Sigmoid colon (tissue), 6 donors: ENCODE measurements at regions not wholly inside any gene's neighbourhood (a gene's known extent, or its start where the extent isn't known, plus 50 kb on each side); places are given as distances from the start of the nearest gene placed in this dataset.
A peak's percentile ranks its signal among the peaks of the same experiment; 100 is the strongest.

Source experiments
- DNase-seq: peaks from one replicate; pipeline ENCODE4 v3.0.0-alpha.2; 2019
- H3K27ac ChIP-seq, 4 donors: fragments of 200-600 bp; sonication (generic); one replicate each; pipeline ENCODE4 v1.5.1; 2016 to 2019; ENCODE audit warnings: mild to moderate bottlenecking in 1 of 4
- H3K27me3 ChIP-seq, 3 donors: fragments of 200-600 bp; sonication (generic); one replicate each; pipeline ENCODE4 v1.5.1; 2019; ENCODE audit warnings: mild to moderate bottlenecking in 1 of 3
- H3K36me3 ChIP-seq, 4 donors: fragments of 200-600 bp; sonication (generic); one replicate each; pipeline ENCODE4 v1.5.1; 2016 to 2019
- H3K4me1 ChIP-seq, 4 donors: fragments of 200-600 bp; sonication (generic); one replicate each; pipeline ENCODE4 v1.5.1; 2017 to 2019
- H3K4me3 ChIP-seq, 4 donors: fragments of 200-600 bp; sonication (generic); one replicate each; pipeline ENCODE4 v1.5.1; 2017 to 2019; ENCODE audit warnings: mild to moderate bottlenecking in 2 of 4, moderate library complexity in 1 of 4
- H3K9me3 ChIP-seq, 4 donors: fragments of 200-600 bp in 3 of 4; sonication (generic) in 3 of 4; one replicate each; pipeline versions ENCODE4 v1.5.1 to v1.6.1; 2013 to 2019
- CTCF ChIP-seq, 4 experiments: fragments of 450-650 bp in 3 of 4; fragments of 200-600 bp in 1 of 4; IDR thresholded peaks; one replicate each; pipeline ENCODE4 v1.5.1; 2016 to 2019; ENCODE audit warnings: antibody characterized with exemption in 4 of 4, mild to moderate bottlenecking in 3 of 4, moderate library complexity in 2 of 4
- EP300 ChIP-seq, 4 donors: sonication (generic); formaldehyde crosslinking; IDR thresholded peaks; one replicate each; pipeline ENCODE4 v1.6.1; 2017; ENCODE audit warnings: antibody characterized with exemption in 4 of 4
- POLR2A ChIP-seq, 2 donors: fragments of 450-650 bp; IDR thresholded peaks; one replicate each; pipeline ENCODE4 v1.6.1; 2016; ENCODE audit warnings: antibody characterized with exemption in 2 of 2, mild to moderate bottlenecking in 2 of 2, moderate library complexity in 2 of 2
- POLR2AphosphoS5 ChIP-seq, 4 donors: sonication (generic); formaldehyde crosslinking; IDR thresholded peaks; one replicate each; pipeline ENCODE4 v1.6.1; 2017; ENCODE audit warnings: antibody characterized with exemption in 4 of 4
- WGBS, 2 donors: extraction: QIAGEN DNeasy Blood & Tissue Kit; methylation state at CpG; one replicate each; pipeline ENCODE4 v1.1.7; 2013; 5-methylcytosine and 5-hydroxymethylcytosine counted together
- intact Hi-C: fragments of 100-400 bp; cut with DNase I; formaldehyde crosslinking; loops from one replicate; pipeline ENCODE4 v1.15.1; 2023
- donor health status: healthy with polysubstance abuse.
- donor health status: healthy.

- H3K9me3 ChIP-seq: no peaks in the 10 kb centered on the region
- DNase-seq: no peak
- H3K27ac ChIP-seq: no peak overlapping the region
- peaks cover 0 to 48% (median 26%) of the 10 kb centered on the region in 4 donors for H3K4me1 ChIP-seq
- TF ChIP-seq POLR2A (IDR thresholded peaks at IDR 0.05) (no peak), CTCF (IDR thresholded peaks at IDR 0.05) (no peak), POLR2AphosphoS5 (IDR thresholded peaks at IDR 0.05) (no peak), EP300 (IDR thresholded peaks at IDR 0.05) (no peak)
- H3K4me3 ChIP-seq: no peak overlapping the region
- intact Hi-C loops: loop anchor here (5.0 to 10.0 kb wide), 5 partner anchors 226 to 526 kb away; no protein-coding TSS in a partner anchor
- H3K27me3 ChIP-seq: no peaks in the 10 kb centered on the region
- WGBS, 2 donors: 92 to 93% methylated on average over 2 of the region's 2 CpGs
- H3K36me3 ChIP-seq: no peaks in the 10 kb centered on the region
Observed at GRCh38 chr2:67218056-67218455, 179.1 kb upstream of the ETAA1 start.

GRCh38 chr2:67219651-67220050 lies 177.5 kb upstream of the ETAA1 start:
- Histone ChIP-seq H3K9me3 (no peaks in the 10 kb centered on the region), H3K27me3 (no peaks in the 10 kb centered on the region), H3K4me1 (peaks cover 0 to 38% (median 23%) of the 10 kb centered on the region in 4 donors), H3K36me3 (no peaks in the 10 kb centered on the region), H3K27ac (peak overlapping the region in 2 of 4 donors; percentile 38 to 39), H3K4me3 (no peak overlapping the region)
- intact Hi-C loops: loop anchor here (5.0 to 10.0 kb wide), 5 partner anchors 227 to 527 kb away; no protein-coding TSS in a partner anchor
- TF ChIP-seq CTCF (IDR thresholded peaks at IDR 0.05) (no peak), POLR2AphosphoS5 (IDR thresholded peaks at IDR 0.05) (peak in 1 of 4 donors; percentile 28), EP300 (IDR thresholded peaks at IDR 0.05) (no peak), POLR2A (IDR thresholded peaks at IDR 0.05) (no peak)
- 75 to 80% methylated on average over 5 of the region's 5 CpGs for WGBS, 2 donors
- DNase-seq: no peak

- intact Hi-C loops: no loop called here
- no peak for DNase-seq
- no peak for TF ChIP-seq CTCF (IDR thresholded peaks at IDR 0.05)
- no peak for TF ChIP-seq EP300 (IDR thresholded peaks at IDR 0.05)
- no peak for TF ChIP-seq POLR2AphosphoS5 (IDR thresholded peaks at IDR 0.05)
- no peak for TF ChIP-seq POLR2A (IDR thresholded peaks at IDR 0.05)
- no peaks in the 10 kb centered on the region for H3K9me3 ChIP-seq
- H3K4me3 ChIP-seq: no peak overlapping the region
- H3K4me1 ChIP-seq: peaks cover 0 to 22% (median 10%) of the 10 kb centered on the region in 4 donors
- WGBS, 2 donors: 78 to 82% methylated on average over 4 of the region's 4 CpGs
- no peaks in the 10 kb centered on the region for H3K27me3 ChIP-seq
- H3K27ac ChIP-seq: no peak overlapping the region
- no peaks in the 10 kb centered on the region for H3K36me3 ChIP-seq
Observed at GRCh38 chr2:67221266-67221665, 175.9 kb upstream of the ETAA1 start.

GRCh38 chr2:67225287-67225973 lies 171.7 kb upstream of the ETAA1 start:
- H3K4me1 ChIP-seq: peaks cover 0 to 3% (median 1%) of the 10 kb centered on the region in 4 donors

More at GRCh38 chr2:67225287-67225973, 171.7 kb upstream of the ETAA1 start:
- TF ChIP-seq POLR2A (IDR thresholded peaks at IDR 0.05) (no peak), EP300 (IDR thresholded peaks at IDR 0.05) (no peak), POLR2AphosphoS5 (IDR thresholded peaks at IDR 0.05) (no peak), CTCF (IDR thresholded peaks at IDR 0.05) (no peak)
- H3K27ac ChIP-seq: no peak overlapping the region
- no peaks in the 10 kb centered on the region for H3K9me3 ChIP-seq
- no peak for DNase-seq
- H3K4me3 ChIP-seq: no peak overlapping the region
- no peaks in the 10 kb centered on the region for H3K27me3 ChIP-seq
- H3K36me3 ChIP-seq: no peaks in the 10 kb centered on the region
- WGBS, 2 donors: 66 to 78% methylated on average over 4 of the region's 4 CpGs
- intact Hi-C loops: no loop called here
